ENCODE measurements at regions not wholly inside any gene's neighbourhood (a gene's known extent, or its start where the extent isn't known, plus 50 kb on each side); places are given as distances from the start of the nearest gene placed in this dataset.

DNA sequence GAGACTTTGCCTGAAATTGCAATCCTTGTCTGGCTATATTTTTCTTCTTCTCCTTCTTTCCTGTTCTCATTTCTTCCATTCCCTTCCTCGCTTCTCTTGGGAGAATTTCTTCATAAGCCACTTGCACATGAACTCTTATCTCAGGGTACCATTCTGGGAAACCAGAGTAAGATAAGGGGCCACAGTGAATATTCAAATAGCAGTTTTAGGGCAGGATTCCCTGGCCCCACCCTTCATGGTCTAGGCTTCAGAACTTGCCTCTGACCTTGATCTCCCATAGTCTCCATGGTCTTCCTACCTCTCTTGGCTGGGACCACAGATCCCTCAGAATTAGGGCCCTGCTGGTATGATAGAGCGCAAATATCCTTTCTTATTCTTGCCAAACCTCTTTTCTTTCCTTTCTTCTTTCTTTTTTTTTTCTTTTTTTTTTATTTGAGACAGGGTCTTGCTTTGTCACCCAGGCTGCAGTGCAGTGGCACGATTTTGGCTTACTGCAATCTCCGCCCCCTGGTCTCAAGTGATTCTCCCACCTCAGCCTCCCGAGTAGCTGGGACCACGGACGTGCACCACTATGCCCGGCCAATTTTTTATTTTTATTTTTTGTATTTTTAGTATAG lies 123.0 kb upstream of the CITED2 start (continued):
- TF ChIP-seq, protein P1, sequence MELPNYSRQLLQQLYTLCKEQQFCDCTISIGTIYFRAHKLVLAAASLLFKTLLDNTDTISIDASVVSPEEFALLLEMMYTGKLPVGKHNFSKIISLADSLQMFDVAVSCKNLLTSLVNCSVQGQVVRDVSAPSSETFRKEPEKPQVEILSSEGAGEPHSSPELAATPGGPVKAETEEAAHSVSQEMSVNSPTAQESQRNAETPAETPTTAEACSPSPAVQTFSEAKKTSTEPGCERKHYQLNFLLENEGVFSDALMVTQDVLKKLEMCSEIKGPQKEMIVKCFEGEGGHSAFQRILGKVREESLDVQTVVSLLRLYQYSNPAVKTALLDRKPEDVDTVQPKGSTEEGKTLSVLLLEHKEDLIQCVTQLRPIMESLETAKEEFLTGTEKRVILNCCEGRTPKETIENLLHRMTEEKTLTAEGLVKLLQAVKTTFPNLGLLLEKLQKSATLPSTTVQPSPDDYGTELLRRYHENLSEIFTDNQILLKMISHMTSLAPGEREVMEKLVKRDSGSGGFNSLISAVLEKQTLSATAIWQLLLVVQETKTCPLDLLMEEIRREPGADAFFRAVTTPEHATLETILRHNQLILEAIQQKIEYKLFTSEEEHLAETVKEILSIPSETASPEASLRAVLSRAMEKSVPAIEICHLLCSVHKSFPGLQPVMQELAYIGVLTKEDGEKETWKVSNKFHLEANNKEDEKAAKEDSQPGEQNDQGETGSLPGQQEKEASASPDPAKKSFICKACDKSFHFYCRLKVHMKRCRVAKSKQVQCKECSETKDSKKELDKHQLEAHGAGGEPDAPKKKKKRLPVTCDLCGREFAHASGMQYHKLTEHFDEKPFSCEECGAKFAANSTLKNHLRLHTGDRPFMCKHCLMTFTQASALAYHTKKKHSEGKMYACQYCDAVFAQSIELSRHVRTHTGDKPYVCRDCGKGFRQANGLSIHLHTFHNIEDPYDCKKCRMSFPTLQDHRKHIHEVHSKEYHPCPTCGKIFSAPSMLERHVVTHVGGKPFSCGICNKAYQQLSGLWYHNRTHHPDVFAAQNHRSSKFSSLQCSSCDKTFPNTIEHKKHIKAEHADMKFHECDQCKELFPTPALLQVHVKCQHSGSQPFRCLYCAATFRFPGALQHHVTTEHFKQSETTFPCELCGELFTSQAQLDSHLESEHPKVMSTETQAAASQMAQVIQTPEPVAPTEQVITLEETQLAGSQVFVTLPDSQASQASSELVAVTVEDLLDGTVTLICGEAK (IDR thresholded peaks at IDR 0.05): no peak
- TF ChIP-seq, protein P1 (CRISPR knock-in tag; IDR thresholded peaks at IDR 0.05): no peak
- no peak for TF ChIP-seq STAT5B (CRISPR knock-in tag; IDR thresholded peaks at IDR 0.05)
- TF ChIP-seq TAF7 (tag; IDR thresholded peaks at IDR 0.05): no peak
- TF ChIP-seq ZBTB17 (CRISPR knock-in tag; IDR thresholded peaks at IDR 0.05): no peak
- TF ChIP-seq CHD1 (IDR thresholded peaks at IDR 0.05; ENCODE audit: low read length): no peak
- TF ChIP-seq RCOR1 (IDR thresholded peaks at IDR 0.05; ENCODE audit: borderline replicate concordance in 1 of 2, low read depth in 2 of 2, low read length in 2 of 2): peak; percentile 72 to 95; a peak in 3 of 4 replicates
- TF ChIP-seq HDAC2 (IDR thresholded peaks at IDR 0.05): peak; percentile 93
- TF ChIP-seq, protein P2, sequence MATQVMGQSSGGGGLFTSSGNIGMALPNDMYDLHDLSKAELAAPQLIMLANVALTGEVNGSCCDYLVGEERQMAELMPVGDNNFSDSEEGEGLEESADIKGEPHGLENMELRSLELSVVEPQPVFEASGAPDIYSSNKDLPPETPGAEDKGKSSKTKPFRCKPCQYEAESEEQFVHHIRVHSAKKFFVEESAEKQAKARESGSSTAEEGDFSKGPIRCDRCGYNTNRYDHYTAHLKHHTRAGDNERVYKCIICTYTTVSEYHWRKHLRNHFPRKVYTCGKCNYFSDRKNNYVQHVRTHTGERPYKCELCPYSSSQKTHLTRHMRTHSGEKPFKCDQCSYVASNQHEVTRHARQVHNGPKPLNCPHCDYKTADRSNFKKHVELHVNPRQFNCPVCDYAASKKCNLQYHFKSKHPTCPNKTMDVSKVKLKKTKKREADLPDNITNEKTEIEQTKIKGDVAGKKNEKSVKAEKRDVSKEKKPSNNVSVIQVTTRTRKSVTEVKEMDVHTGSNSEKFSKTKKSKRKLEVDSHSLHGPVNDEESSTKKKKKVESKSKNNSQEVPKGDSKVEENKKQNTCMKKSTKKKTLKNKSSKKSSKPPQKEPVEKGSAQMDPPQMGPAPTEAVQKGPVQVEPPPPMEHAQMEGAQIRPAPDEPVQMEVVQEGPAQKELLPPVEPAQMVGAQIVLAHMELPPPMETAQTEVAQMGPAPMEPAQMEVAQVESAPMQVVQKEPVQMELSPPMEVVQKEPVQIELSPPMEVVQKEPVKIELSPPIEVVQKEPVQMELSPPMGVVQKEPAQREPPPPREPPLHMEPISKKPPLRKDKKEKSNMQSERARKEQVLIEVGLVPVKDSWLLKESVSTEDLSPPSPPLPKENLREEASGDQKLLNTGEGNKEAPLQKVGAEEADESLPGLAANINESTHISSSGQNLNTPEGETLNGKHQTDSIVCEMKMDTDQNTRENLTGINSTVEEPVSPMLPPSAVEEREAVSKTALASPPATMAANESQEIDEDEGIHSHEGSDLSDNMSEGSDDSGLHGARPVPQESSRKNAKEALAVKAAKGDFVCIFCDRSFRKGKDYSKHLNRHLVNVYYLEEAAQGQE (IDR thresholded peaks at IDR 0.05; ENCODE audit: borderline replicate concordance): no peak; the same call in 1 of the 2 replicates
- TF ChIP-seq, protein P2 (CRISPR knock-in tag; IDR thresholded peaks at IDR 0.05; ENCODE audit: low read depth): no peak
- no peak for TF ChIP-seq ZNF77 (CRISPR knock-in tag; IDR thresholded peaks at IDR 0.05)
- no peak for TF ChIP-seq MECOM (CRISPR knock-in tag; IDR thresholded peaks at IDR 0.05)
- TF ChIP-seq ZNF124 (CRISPR knock-in tag; IDR thresholded peaks at IDR 0.05): no peak

Data from K562 (cell line).